Kidney epithelial cell (primary cell): ENCODE measurements at regions not wholly inside any gene's neighbourhood (a gene's known extent, or its start where the extent isn't known, plus 50 kb on each side); places are given as distances from the start of the nearest gene placed in this dataset.
"Not testable (repeated sequence)": the region's sequence is repeated elsewhere in the genome, so short reads cannot be mapped to it uniquely, and the experiment has no call there.

ENCODE experiments used
- DNase-seq: peaks from one replicate; pipeline ENCODE4 v3.0.0-alpha.2; 2010; ENCODE audit warnings: low read depth
- H3K27me3 ChIP-seq: 2 replicates; pipeline ENCODE4 v1.6.0; 2011; ENCODE audit warnings: low read length; ENCODE audit not compliant: control insufficient read depth, insufficient read depth
- H3K36me3 ChIP-seq: 2 replicates; pipeline ENCODE4 v1.5.1; 2011; ENCODE audit warnings: low read length; ENCODE audit not compliant: control insufficient read depth, insufficient read depth
- H3K4me3 ChIP-seq: 2 replicates; pipeline ENCODE4 v1.5.1; 2011; ENCODE audit warnings: low read depth, mild to moderate bottlenecking, control low read depth, low read length
- TF ChIP-seq, protein P1 (sequence below): IDR thresholded peaks from 2 replicates; pipeline ENCODE4 v1.5.1; 2011; ENCODE audit warnings: mild to moderate bottlenecking, moderate library complexity, low read length, control low read depth, inconsistent platforms; ENCODE audit not compliant: insufficient read depth, poor library complexity, severe bottlenecking

DNA sequence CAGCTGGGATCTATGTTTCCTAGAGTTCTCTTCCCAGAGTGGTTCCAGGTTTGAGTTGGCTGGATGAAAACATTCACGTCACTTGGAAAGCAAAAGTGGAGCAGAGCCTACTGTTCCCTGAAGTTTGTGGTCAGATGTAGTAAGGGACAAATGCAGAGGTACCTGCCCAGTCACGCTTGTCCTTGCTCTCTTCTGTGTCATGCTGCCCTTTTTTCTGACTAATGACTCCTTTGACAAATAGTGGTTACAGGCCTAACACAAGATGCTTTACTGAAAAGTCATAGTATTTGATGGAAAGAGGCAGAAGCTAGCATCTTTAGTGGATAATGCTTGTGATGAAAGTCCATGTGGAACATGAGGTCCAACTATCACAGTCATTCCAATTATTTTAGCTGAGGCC, 881.4 kb upstream of the B3GALT2 start:
- no peak for DNase-seq
- H3K4me3 ChIP-seq, result no peak overlapping the region
- H3K27me3 ChIP-seq, result no peaks in the 10 kb centered on the region
- no peaks in the 10 kb centered on the region for H3K36me3 ChIP-seq
- TF ChIP-seq, protein P1, sequence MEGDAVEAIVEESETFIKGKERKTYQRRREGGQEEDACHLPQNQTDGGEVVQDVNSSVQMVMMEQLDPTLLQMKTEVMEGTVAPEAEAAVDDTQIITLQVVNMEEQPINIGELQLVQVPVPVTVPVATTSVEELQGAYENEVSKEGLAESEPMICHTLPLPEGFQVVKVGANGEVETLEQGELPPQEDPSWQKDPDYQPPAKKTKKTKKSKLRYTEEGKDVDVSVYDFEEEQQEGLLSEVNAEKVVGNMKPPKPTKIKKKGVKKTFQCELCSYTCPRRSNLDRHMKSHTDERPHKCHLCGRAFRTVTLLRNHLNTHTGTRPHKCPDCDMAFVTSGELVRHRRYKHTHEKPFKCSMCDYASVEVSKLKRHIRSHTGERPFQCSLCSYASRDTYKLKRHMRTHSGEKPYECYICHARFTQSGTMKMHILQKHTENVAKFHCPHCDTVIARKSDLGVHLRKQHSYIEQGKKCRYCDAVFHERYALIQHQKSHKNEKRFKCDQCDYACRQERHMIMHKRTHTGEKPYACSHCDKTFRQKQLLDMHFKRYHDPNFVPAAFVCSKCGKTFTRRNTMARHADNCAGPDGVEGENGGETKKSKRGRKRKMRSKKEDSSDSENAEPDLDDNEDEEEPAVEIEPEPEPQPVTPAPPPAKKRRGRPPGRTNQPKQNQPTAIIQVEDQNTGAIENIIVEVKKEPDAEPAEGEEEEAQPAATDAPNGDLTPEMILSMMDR, result no peak

DNA sequence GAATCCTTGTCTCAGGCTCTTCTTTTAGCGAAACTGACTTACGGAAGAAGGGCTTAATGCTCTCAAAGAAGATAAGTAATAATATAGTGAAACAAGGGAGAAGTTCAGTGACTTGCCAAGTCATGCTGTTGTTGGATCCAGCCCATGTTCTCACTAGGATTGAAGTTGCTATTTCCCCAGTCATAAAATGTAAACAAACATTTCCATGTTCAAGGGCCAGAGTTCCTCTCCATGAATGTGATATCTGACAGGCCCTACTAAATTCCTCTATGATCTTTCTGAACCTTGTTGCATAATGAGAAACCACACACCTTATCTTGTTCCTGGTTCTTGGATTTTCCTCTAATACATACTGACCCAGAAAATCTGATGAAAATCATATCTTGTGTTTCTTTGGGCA, 876.5 kb upstream of the B3GALT2 start:
- no peak for DNase-seq
- TF ChIP-seq, protein P1, result no peak

DNA sequence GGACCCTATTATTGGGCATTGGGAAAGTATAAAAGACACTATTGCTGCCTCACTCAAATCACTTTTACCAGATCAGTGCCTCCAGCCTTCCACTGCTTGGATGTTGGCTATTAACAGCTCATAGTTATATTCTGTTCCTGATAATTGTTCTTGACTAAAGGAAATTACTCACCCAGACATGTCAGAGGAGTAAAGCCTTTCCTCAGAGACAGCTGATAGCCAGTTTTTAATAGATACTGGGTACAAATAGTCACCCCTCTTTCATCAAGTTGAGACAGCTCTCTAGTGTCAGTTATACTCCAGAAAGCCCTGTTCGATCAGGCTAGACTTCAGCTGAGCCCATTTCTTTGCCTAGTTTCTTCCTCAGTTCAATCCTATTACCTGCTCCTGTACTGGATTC, 876.1 kb upstream of the B3GALT2 start:
- Histone ChIP-seq H3K27me3 (no peaks in the 10 kb centered on the region), H3K36me3 (no peaks in the 10 kb centered on the region), H3K4me3 (no peak overlapping the region)
- no peak for DNase-seq
- TF ChIP-seq, protein P1, result no peak

More for the DNA sequence above, 876.5 kb upstream of the B3GALT2 start:
- no peak overlapping the region for H3K4me3 ChIP-seq
- H3K36me3 ChIP-seq, result no peaks in the 10 kb centered on the region
- no peaks in the 10 kb centered on the region for H3K27me3 ChIP-seq

DNA sequence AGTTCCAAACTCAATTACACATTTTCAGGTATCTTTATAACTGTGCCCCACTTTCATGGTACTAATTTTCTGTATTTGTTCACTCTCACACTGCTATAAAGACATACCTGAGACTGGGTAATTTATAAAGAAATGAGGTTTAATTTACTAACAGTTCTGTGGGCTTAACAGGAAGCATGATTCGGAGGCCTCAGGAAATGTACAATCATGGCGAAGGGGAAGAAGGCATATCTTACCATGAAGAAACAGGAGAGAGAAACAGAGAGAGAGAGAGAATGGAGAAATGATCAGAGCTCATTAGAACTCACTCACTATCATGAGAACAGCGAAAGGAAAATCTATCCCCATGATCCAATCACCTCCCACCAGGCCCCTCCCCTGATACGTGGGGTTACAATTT, 874.1 kb upstream of the B3GALT2 start:
- TF ChIP-seq, protein P1, result no peak
- Histone ChIP-seq H3K36me3 (no peaks in the 10 kb centered on the region), H3K27me3 (no peaks in the 10 kb centered on the region), H3K4me3 (no peak overlapping the region)
- DNase-seq, result no peak

DNA sequence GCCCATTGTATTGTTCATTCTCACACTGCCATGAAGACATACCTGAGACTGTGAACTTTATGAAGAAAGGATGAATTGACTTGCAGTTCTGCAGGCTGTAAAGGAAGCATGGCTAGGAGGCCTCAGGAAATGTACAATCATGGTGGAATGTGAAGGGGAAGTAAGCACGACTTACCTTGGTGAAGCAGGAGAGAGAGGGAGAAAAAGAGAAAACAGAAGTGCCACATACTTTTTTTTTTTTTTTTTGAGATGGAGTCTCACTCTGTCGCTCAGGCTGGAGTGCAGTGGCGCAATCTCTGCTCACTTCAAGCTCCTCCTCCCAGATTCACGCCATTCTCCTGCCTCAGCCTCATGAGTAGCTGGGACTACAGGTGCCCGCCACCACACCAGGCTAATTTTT, 871.9 kb upstream of the B3GALT2 start:
- H3K4me3 ChIP-seq, H3K36me3 ChIP-seq, DNase-seq, H3K27me3 ChIP-seq: not testable (repeated sequence)

DNA sequence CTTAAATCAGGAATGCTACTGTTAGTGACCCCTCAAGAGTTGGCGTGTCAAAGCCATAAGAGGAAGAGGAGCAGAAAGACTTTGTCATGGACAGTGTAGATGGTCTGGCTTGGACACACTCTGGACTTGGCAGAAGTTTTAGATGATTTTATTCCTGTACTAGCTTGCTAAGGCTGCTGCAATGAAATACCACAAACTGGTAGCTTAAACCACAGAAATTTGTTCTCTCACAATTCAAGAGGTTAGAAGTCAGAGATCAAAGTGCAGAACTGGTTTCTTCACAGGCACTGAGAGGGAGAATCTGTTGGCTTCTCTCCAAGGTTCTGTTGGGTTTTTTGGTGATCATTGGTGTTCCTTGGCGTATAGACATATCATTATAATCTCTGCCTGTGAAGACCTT, 869.8 kb upstream of the B3GALT2 start:
- Histone ChIP-seq H3K4me3 (no peak overlapping the region), H3K27me3 (no peaks in the 10 kb centered on the region), H3K36me3 (no peaks in the 10 kb centered on the region)
- no peak for DNase-seq
- TF ChIP-seq, protein P1, result no peak
